Loucy (cell line): ENCODE measurements at regions not wholly inside any gene's neighbourhood (a gene's known extent, or its start where the extent isn't known, plus 50 kb on each side); places are given as distances from the start of the nearest gene placed in this dataset.
"Not testable (repeated sequence)": the region's sequence is repeated elsewhere in the genome, so short reads cannot be mapped to it uniquely, and the experiment has no call there.

ENCODE experiments used
- H2AFZ ChIP-seq: fragments of 200-600 bp; sonication (generic); 2 replicates; pipeline ENCODE4 v1.6.0; 2016; ENCODE audit warnings: antibody characterized with exemption, mild to moderate bottlenecking, low read length, moderate library complexity
- H3F3A ChIP-seq: fragments of 200-600 bp; 2 replicates; pipeline ENCODE4 v1.6.0; 2016; ENCODE audit warnings: antibody characterized with exemption, low read depth, mild to moderate bottlenecking
- H3K27me3 ChIP-seq: fragments of 200-600 bp; sonication (generic); 2 replicates; pipeline ENCODE4 v1.6.1; 2014; ENCODE audit warnings: low read length, mild to moderate bottlenecking; ENCODE audit not compliant: insufficient read depth, poor library complexity, severe bottlenecking
- H3K36me3 ChIP-seq: fragments of 200-600 bp; sonication (generic); 2 replicates; pipeline ENCODE4 v1.6.1; 2016; ENCODE audit warnings: low read length; ENCODE audit not compliant: insufficient read depth
- H3K4me1 ChIP-seq: fragments of 200-600 bp; sonication (generic); 2 replicates; pipeline ENCODE4 v1.5.1; 2014; ENCODE audit warnings: low read length, mild to moderate bottlenecking; ENCODE audit not compliant: insufficient read depth, poor library complexity, severe bottlenecking
- H3K4me2 ChIP-seq: fragments of 200-600 bp; sonication (generic); 2 replicates; pipeline ENCODE4 v1.6.0; 2014; ENCODE audit warnings: antibody characterized with exemption, low read length, low read depth, mild to moderate bottlenecking; ENCODE audit not compliant: poor library complexity, severe bottlenecking
- H3K4me3 ChIP-seq: fragments of 200-600 bp; sonication (generic); 2 replicates; pipeline ENCODE4 v1.5.1; 2014; ENCODE audit warnings: low read length, mild to moderate bottlenecking, mixed read lengths; ENCODE audit not compliant: poor library complexity, severe bottlenecking
- H3K79me2 ChIP-seq: fragments of 200-600 bp; sonication (generic); 2 replicates; pipeline ENCODE4 v1.6.1; 2014; ENCODE audit warnings: low read length; ENCODE audit not compliant: insufficient read depth
- H3K9ac ChIP-seq: fragments of 200-600 bp; sonication (generic); 2 replicates; pipeline ENCODE4 v1.6.0; 2014; ENCODE audit warnings: mild to moderate bottlenecking, low read depth, low read length, moderate library complexity; ENCODE audit not compliant: poor library complexity, severe bottlenecking
- H3K9me2 ChIP-seq: fragments of 200-600 bp; sonication (generic); replicated peaks from 2 replicates; pipeline ENCODE4 v1.6.1; 2016; ENCODE audit warnings: low read depth, low read length, mixed read lengths
- H3K9me3 ChIP-seq: fragments of 200-600 bp; sonication (generic); 2 replicates; pipeline ENCODE4 v1.6.1; 2014; ENCODE audit warnings: mild to moderate bottlenecking, antibody characterized with exemption, low read length, low read depth; ENCODE audit not compliant: insufficient read depth
- H4K20me1 ChIP-seq: fragments of 200-600 bp; sonication (generic); 2 replicates; pipeline ENCODE4 v1.6.0; 2014; ENCODE audit warnings: antibody characterized with exemption, low read length, mild to moderate bottlenecking; ENCODE audit not compliant: insufficient read depth, poor library complexity, severe bottlenecking
- CTCF ChIP-seq: fragments of 200-600 bp; sonication (generic); conservative IDR thresholded peaks from 2 replicates; pipeline ENCODE4 v1.5.1; 2014; ENCODE audit warnings: mild to moderate bottlenecking, antibody characterized with exemption, low read length
- EZH2phosphoT487 ChIP-seq: fragments of 200-600 bp; IDR thresholded peaks from 2 replicates; pipeline ENCODE4 v1.6.1; 2018; ENCODE audit warnings: antibody characterized with exemption, mild to moderate bottlenecking, moderate library complexity, borderline replicate concordance

- Histone ChIP-seq H4K20me1 (no peaks in the 10 kb centered on the region), H3K9me2 (no peaks in the 10 kb centered on the region), H3K4me3 (no peak overlapping the region)
Observed at GRCh38 chrX:76509775-76510174, 82.3 kb downstream of the MAGEE1 start.

GRCh38 chrX:76517544-76517943 lies 90.0 kb downstream of the MAGEE1 start:
- H3K9ac ChIP-seq: no peak overlapping the region
- no peaks in the 10 kb centered on the region for H3K36me3 ChIP-seq
- H4K20me1 ChIP-seq: no peaks in the 10 kb centered on the region
- no peaks in the 10 kb centered on the region for H3K27me3 ChIP-seq
- TF ChIP-seq CTCF (no peak), EZH2phosphoT487 (no peak)
- H3K4me2 ChIP-seq: no peak overlapping the region
- no peaks in the 10 kb centered on the region for H3K9me2 ChIP-seq
- no peaks in the 10 kb centered on the region for H3K9me3 ChIP-seq
- H2AFZ ChIP-seq: no peak overlapping the region
- H3K79me2 ChIP-seq: no peaks in the 10 kb centered on the region
- H3K4me1 ChIP-seq: no peaks in the 10 kb centered on the region
- H3K4me3 ChIP-seq: no peak overlapping the region
- no peaks in the 10 kb centered on the region for H3F3A ChIP-seq

More at GRCh38 chrX:76509775-76510174, 82.3 kb downstream of the MAGEE1 start:
- Histone ChIP-seq H3K79me2 (no peaks in the 10 kb centered on the region), H3K9me3 (no peaks in the 10 kb centered on the region), H3F3A (no peaks in the 10 kb centered on the region), H3K27me3 (no peaks in the 10 kb centered on the region), H3K9ac (no peak overlapping the region), H2AFZ (no peak overlapping the region), H3K4me1 (no peaks in the 10 kb centered on the region), H3K36me3 (no peaks in the 10 kb centered on the region), H3K4me2 (no peak overlapping the region)
- TF ChIP-seq CTCF: no peak
- TF ChIP-seq EZH2phosphoT487: no peak

- H3K4me2 ChIP-seq: no peak overlapping the region
- H3K4me1 ChIP-seq: no peaks in the 10 kb centered on the region
- no peak overlapping the region for H2AFZ ChIP-seq
- no peaks in the 10 kb centered on the region for H3K36me3 ChIP-seq
- TF ChIP-seq EZH2phosphoT487 (no peak), CTCF (no peak)
- no peaks in the 10 kb centered on the region for H3F3A ChIP-seq
- H3K27me3 ChIP-seq: no peaks in the 10 kb centered on the region
- no peaks in the 10 kb centered on the region for H3K9me3 ChIP-seq
- no peaks in the 10 kb centered on the region for H3K9me2 ChIP-seq
- no peak overlapping the region for H3K4me3 ChIP-seq
- no peak overlapping the region for H3K9ac ChIP-seq
- no peaks in the 10 kb centered on the region for H3K79me2 ChIP-seq
- no peaks in the 10 kb centered on the region for H4K20me1 ChIP-seq
Observed at GRCh38 chrX:76520273-76521054, 93.0 kb downstream of the MAGEE1 start.

- not testable (repeated sequence) for H3K36me3 ChIP-seq, H3K4me2 ChIP-seq, H3K9ac ChIP-seq, H3K79me2 ChIP-seq, H3K9me2 ChIP-seq, H3K4me1 ChIP-seq, H3K4me3 ChIP-seq, H2AFZ ChIP-seq, H3K27me3 ChIP-seq, H3F3A ChIP-seq, H4K20me1 ChIP-seq, H3K9me3 ChIP-seq
Observed at GRCh38 chrX:76535675-76536074, 108.2 kb downstream of the MAGEE1 start.
